Neural progenitor cell (in vitro differentiated cells): ENCODE measurements at regions not wholly inside any gene's neighbourhood (a gene's known extent, or its start where the extent isn't known, plus 50 kb on each side); places are given as distances from the start of the nearest gene placed in this dataset.
"Not testable (repeated sequence)": the region's sequence is repeated elsewhere in the genome, so short reads cannot be mapped to it uniquely, and the experiment has no call there.

Experiments
- CTCF ChIP-seq: fragments of 200-600 bp; sonication (generic); IDR thresholded peaks from 2 replicates; pipeline ENCODE4 v1.5.1; 2017; ENCODE audit warnings: antibody characterized with exemption, mild to moderate bottlenecking
- EZH2phosphoT487 ChIP-seq: fragments of 200-600 bp; sonication (generic); IDR thresholded peaks from 2 replicates; pipeline ENCODE4 v1.6.1; 2017; ENCODE audit warnings: antibody characterized with exemption

- not testable (repeated sequence) for TF ChIP-seq CTCF, EZH2phosphoT487
Observed at GRCh38 chr12:25391346-25391745, 140.6 kb upstream of the KRAS start.
